ENCODE measurements at regions not wholly inside any gene's neighbourhood (a gene's known extent, or its start where the extent isn't known, plus 50 kb on each side); places are given as distances from the start of the nearest gene placed in this dataset.

DNA sequence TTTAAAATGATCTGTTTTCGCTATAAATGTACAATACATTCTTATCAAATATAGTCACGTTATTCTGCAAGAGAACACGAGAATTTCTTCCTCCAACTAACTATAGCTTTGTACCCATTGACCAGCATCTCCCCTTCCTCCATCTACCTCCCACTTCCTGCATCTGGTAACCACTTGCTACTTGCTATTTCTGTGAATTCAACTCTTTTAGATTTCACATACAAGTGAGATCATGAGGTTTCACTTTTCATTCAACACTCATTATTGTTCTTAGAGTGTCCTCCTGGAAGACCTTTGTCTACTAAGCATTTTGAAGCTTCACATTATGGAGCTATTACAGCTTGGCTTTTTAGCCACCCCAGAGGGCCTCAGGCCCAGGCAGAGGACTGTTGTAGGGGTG lies 741.3 kb upstream of the FZD8 start:
- no peak for TF ChIP-seq CTCF (IDR thresholded peaks at IDR 0.05)
- no peak for TF ChIP-seq POLR2A (IDR thresholded peaks at IDR 0.05)
